Body of pancreas (tissue), 4 donors: ENCODE measurements at regions not wholly inside any gene's neighbourhood (a gene's known extent, or its start where the extent isn't known, plus 50 kb on each side); places are given as distances from the start of the nearest gene placed in this dataset.

Experiments
- CTCF ChIP-seq, 7 experiments: fragments of 450-650 bp in 4 of 7; fragments of 200-600 bp in 3 of 7; sonication (generic) in 3 of 7; IDR thresholded peaks; one replicate each; pipeline ENCODE4 v1.5.1; 2016 to 2019; ENCODE audit warnings: antibody characterized with exemption in 7 of 7
- POLR2A ChIP-seq, 3 donors: fragments of 450-650 bp; IDR thresholded peaks; one replicate each; pipeline ENCODE4 v1.6.1; 2016; ENCODE audit warnings: antibody characterized with exemption in 3 of 3, mild to moderate bottlenecking in 2 of 3

GRCh38 chr2:7353571-7353970 is 436.4 kb downstream of the RNF144A start:
- no peak for TF ChIP-seq POLR2A (IDR thresholded peaks at IDR 0.05)
- TF ChIP-seq CTCF (IDR thresholded peaks at IDR 0.05): no peak
